Osteoblast (primary cell): ENCODE measurements at regions not wholly inside any gene's neighbourhood (a gene's known extent, or its start where the extent isn't known, plus 50 kb on each side); places are given as distances from the start of the nearest gene placed in this dataset.

ENCODE experiments used
- DNase-seq: peaks from one replicate; pipeline ENCODE4 v3.0.0; 2011; ENCODE audit warnings: low spot score, mixed read lengths; ENCODE audit not compliant: insufficient read length; ENCODE audit errors: missing footprints
- H2AFZ ChIP-seq: 2 replicates; pipeline ENCODE4 v1.6.0; 2011; ENCODE audit warnings: mild to moderate bottlenecking, low read length
- H3K27ac ChIP-seq: 2 replicates; pipeline ENCODE4 v1.5.1; 2011; ENCODE audit warnings: mild to moderate bottlenecking, low read depth, low read length, moderate library complexity
- H3K27me3 ChIP-seq: 2 replicates; pipeline ENCODE4 v1.6.0; 2012; ENCODE audit warnings: mild to moderate bottlenecking, control low read depth, inconsistent platforms, low read length, moderate library complexity; ENCODE audit not compliant: insufficient read depth
- H3K36me3 ChIP-seq: 2 replicates; pipeline ENCODE4 v1.5.1; 2011; ENCODE audit warnings: mild to moderate bottlenecking, low read length, control low read depth, moderate library complexity; ENCODE audit not compliant: insufficient read depth
- H3K4me1 ChIP-seq: 2 replicates; pipeline ENCODE4 v1.5.1; 2011; ENCODE audit warnings: mild to moderate bottlenecking, low read length, control low read depth, moderate library complexity; ENCODE audit not compliant: insufficient read depth
- H3K4me2 ChIP-seq: 2 replicates; pipeline ENCODE4 v1.6.0; 2011; ENCODE audit warnings: mild to moderate bottlenecking, low read length; ENCODE audit not compliant: insufficient read depth
- H3K4me3 ChIP-seq: fragments of 200-600 bp; sonication (generic); 3 replicates; pipeline ENCODE4 v1.5.1; 2012; ENCODE audit warnings: mild to moderate bottlenecking, low read length, inconsistent platforms; ENCODE audit not compliant: insufficient read depth
- H3K79me2 ChIP-seq: 2 replicates; pipeline ENCODE4 v1.6.0; 2012; ENCODE audit warnings: mild to moderate bottlenecking, low read length, control low read depth, inconsistent platforms; ENCODE audit not compliant: insufficient read depth
- H3K9me3 ChIP-seq: 2 replicates; pipeline ENCODE4 v1.5.1; 2011; ENCODE audit warnings: low read depth, low read length, control low read depth
- H4K20me1 ChIP-seq: 2 replicates; pipeline ENCODE4 v1.6.0; 2012; ENCODE audit warnings: mild to moderate bottlenecking, low read length, control low read depth; ENCODE audit not compliant: insufficient read depth
- TF ChIP-seq, protein P1 (sequence below): IDR thresholded peaks from 2 replicates; pipeline ENCODE4 v1.5.1; 2011; ENCODE audit warnings: mild to moderate bottlenecking, low read depth, low read length, moderate library complexity; ENCODE audit errors: extremely low read depth

DNA sequence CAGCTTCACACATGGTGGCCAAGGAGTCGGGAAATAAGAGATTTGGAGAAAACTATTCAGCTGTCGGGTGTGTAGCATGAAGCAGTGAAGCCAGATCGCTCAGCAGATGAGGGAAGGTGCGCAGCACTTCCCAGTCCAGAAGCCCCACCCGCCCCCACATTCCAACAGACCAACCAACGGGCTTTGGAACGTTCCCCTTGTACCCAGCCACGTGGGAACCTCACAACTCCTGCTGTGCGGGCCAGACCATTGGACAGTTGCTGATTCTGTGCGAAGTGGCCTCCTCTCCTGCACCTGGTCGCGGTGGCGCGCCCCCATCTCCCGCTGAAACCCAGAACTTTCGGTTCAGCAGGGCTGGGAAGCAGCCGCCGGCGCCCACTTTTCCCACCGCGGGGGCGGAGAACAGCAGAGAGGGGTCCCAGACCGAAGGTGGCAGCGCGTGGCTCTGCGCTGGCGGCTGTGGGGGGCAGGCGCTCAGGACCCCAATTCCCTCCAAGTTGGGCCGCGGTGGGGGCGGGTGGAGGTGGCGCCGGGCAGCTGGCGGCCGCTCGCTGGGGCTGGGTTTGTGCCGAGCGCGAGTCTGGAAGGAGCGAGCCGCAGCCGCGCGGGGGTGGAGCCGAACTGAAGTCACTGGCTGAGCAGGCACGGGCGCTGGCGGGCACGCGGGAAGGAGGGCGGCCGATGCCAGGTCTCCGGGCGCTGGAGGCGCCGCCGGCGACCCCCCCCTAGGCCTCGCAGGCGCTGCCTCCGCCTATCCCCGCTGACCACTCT, 1301.5 kb upstream of the SORCS1 start:
- DNase-seq, result no peak

DNA sequence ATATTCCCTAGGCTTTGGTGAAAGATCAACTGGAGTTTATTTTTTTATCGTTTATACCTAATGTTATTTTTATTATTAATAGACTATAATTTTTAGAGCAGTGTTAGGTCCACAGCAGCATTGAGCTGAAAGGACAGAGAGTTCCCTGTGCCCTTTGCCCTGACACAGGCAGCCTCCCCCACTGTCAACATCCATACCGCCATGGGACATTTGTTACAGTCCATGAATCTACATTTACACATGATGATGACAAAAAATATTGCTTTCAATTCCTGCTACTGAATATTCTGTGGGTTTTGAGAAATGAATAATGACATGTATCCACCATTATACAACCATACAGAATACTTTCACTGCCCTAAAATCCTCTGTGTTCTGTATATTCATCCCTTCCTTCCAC, 1297.5 kb upstream of the SORCS1 start:
- Histone ChIP-seq H3K36me3 (no peaks in the 10 kb centered on the region), H3K79me2 (no peaks in the 10 kb centered on the region), H3K4me3 (no peak overlapping the region), H4K20me1 (no peaks in the 10 kb centered on the region), H3K27ac (no peak overlapping the region), H3K27me3 (no peaks in the 10 kb centered on the region), H3K4me1 (no peaks in the 10 kb centered on the region), H3K4me2 (no peak overlapping the region), H2AFZ (no peak overlapping the region), H3K9me3 (no peaks in the 10 kb centered on the region)
- DNase-seq, result no peak
- TF ChIP-seq, protein P1, sequence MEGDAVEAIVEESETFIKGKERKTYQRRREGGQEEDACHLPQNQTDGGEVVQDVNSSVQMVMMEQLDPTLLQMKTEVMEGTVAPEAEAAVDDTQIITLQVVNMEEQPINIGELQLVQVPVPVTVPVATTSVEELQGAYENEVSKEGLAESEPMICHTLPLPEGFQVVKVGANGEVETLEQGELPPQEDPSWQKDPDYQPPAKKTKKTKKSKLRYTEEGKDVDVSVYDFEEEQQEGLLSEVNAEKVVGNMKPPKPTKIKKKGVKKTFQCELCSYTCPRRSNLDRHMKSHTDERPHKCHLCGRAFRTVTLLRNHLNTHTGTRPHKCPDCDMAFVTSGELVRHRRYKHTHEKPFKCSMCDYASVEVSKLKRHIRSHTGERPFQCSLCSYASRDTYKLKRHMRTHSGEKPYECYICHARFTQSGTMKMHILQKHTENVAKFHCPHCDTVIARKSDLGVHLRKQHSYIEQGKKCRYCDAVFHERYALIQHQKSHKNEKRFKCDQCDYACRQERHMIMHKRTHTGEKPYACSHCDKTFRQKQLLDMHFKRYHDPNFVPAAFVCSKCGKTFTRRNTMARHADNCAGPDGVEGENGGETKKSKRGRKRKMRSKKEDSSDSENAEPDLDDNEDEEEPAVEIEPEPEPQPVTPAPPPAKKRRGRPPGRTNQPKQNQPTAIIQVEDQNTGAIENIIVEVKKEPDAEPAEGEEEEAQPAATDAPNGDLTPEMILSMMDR, result no peak

More for the DNA sequence above, 1301.5 kb upstream of the SORCS1 start:
- H3K4me3 ChIP-seq, result peak overlapping the region; percentile 19
- peaks cover 2% of the 10 kb centered on the region for H3K9me3 ChIP-seq
- H2AFZ ChIP-seq, result no peak overlapping the region
- H3K4me2 ChIP-seq, result no peak overlapping the region
- no peaks in the 10 kb centered on the region for H3K79me2 ChIP-seq
- no peak overlapping the region for H3K27ac ChIP-seq
- no peaks in the 10 kb centered on the region for H4K20me1 ChIP-seq
- H3K36me3 ChIP-seq, result no peaks in the 10 kb centered on the region
- no peaks in the 10 kb centered on the region for H3K27me3 ChIP-seq
- H3K4me1 ChIP-seq, result no peaks in the 10 kb centered on the region
- TF ChIP-seq, protein P1, result no peak

DNA sequence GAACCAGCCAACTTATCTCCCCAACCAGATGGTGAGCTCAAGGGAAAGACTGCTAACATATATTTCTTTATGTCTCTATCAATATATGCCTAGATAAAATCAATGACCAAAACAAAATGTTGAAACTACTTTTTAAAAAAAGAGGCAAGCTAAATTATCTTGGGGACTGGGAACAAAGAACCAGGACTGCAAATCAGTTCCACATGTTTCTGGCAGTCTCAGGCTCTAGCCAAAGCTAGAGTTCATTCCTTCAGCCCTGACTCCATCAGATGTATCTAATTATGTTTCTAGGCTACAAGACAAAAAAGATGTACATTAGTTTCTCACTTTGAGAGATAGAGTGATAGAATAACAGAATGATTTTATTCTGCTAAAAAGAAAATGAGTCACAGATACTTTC, 1290.3 kb upstream of the SORCS1 start:
- no peak overlapping the region for H2AFZ ChIP-seq
- no peak for DNase-seq

DNA sequence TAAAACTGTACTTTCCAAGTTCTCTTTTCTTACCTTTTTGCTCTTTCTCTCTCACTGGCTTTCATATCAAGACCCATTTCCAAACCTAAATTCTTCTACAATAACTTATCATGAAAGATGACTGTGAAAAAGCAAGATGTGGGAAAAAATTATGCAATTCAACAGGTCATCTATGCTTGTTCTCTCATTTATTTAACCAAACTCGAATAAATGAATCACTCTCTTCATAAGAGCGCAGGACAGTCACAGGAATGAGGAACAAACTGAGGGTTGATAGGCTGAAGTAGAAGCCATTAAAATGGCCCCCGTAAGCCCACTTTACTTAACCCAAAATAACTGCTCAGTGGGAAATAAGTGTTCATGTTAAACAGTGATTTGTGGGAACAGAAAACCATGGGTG, 1289.7 kb upstream of the SORCS1 start:
- Histone ChIP-seq H3K4me3 (no peak overlapping the region), H3K27me3 (no peaks in the 10 kb centered on the region), H4K20me1 (no peaks in the 10 kb centered on the region), H3K79me2 (no peaks in the 10 kb centered on the region), H3K9me3 (no peaks in the 10 kb centered on the region), H3K4me1 (no peaks in the 10 kb centered on the region), H2AFZ (no peak overlapping the region), H3K4me2 (no peak overlapping the region), H3K27ac (no peak overlapping the region), H3K36me3 (no peaks in the 10 kb centered on the region)
- no peak for DNase-seq
- TF ChIP-seq, protein P1, result no peak

More for the DNA sequence above, 1290.3 kb upstream of the SORCS1 start:
- no peak overlapping the region for H3K27ac ChIP-seq
- H3K79me2 ChIP-seq, result no peaks in the 10 kb centered on the region
- no peaks in the 10 kb centered on the region for H3K4me1 ChIP-seq
- TF ChIP-seq, protein P1, result no peak
- no peak overlapping the region for H3K4me3 ChIP-seq
- H3K36me3 ChIP-seq, result no peaks in the 10 kb centered on the region
- H3K27me3 ChIP-seq, result no peaks in the 10 kb centered on the region
- H3K4me2 ChIP-seq, result no peak overlapping the region
- H4K20me1 ChIP-seq, result no peaks in the 10 kb centered on the region
- H3K9me3 ChIP-seq, result no peaks in the 10 kb centered on the region
